H9 (cell line): ENCODE measurements at regions not wholly inside any gene's neighbourhood (a gene's known extent, or its start where the extent isn't known, plus 50 kb on each side); places are given as distances from the start of the nearest gene placed in this dataset.

Source experiments
- DNase-seq: peaks from one replicate; pipeline ENCODE4 v3.0.0-alpha.2; 2017
- H2AFZ ChIP-seq: one replicate; pipeline ENCODE4 v1.6.1; 2013; ENCODE audit warnings: mild to moderate bottlenecking, low read length, control low read depth, moderate library complexity
- H2AK5ac ChIP-seq: 2 replicates; pipeline ENCODE4 v1.6.1; 2013; ENCODE audit warnings: low read length, control low read depth, mixed read lengths; ENCODE audit not compliant: insufficient read length
- H2BK120ac ChIP-seq: one replicate; pipeline ENCODE4 v1.6.1; 2013; ENCODE audit warnings: low read depth, mild to moderate bottlenecking, low read length, control low read depth, inconsistent platforms; ENCODE audit not compliant: poor library complexity, severe bottlenecking
- H2BK12ac ChIP-seq: 2 replicates; pipeline ENCODE4 v1.6.1; 2013; ENCODE audit warnings: low read length, control low read depth, mixed read lengths, low read depth; ENCODE audit not compliant: insufficient read length
- H2BK15ac ChIP-seq: 2 replicates; pipeline ENCODE4 v1.6.1; 2013; ENCODE audit warnings: low read depth, low read length, control low read depth
- H2BK20ac ChIP-seq: one replicate; pipeline ENCODE4 v1.6.1; 2013; ENCODE audit warnings: low read depth, mild to moderate bottlenecking, low read length, control low read depth, inconsistent platforms; ENCODE audit not compliant: poor library complexity, severe bottlenecking
- H2BK5ac ChIP-seq: 2 replicates; pipeline ENCODE4 v1.6.1; 2013; ENCODE audit warnings: low read length, control low read depth, mixed read lengths; ENCODE audit not compliant: insufficient read length
- H3K14ac ChIP-seq: 2 replicates; pipeline ENCODE4 v1.6.1; 2013; ENCODE audit warnings: low read length, control low read depth; ENCODE audit not compliant: insufficient read depth
- H3K18ac ChIP-seq: 2 replicates; pipeline ENCODE4 v1.6.1; 2013; ENCODE audit warnings: low read depth, mild to moderate bottlenecking, mixed read lengths, low read length, control low read depth; ENCODE audit not compliant: insufficient read length
- H3K23ac ChIP-seq: 2 replicates; pipeline ENCODE4 v1.6.1; 2013; ENCODE audit warnings: low read length, control low read depth, mixed read lengths, low read depth; ENCODE audit not compliant: insufficient read length
- H3K23me2 ChIP-seq: 2 replicates; pipeline ENCODE4 v1.6.1; 2013; ENCODE audit warnings: low read depth, mild to moderate bottlenecking, mixed read lengths, low read length, control low read depth; ENCODE audit not compliant: insufficient read length, poor library complexity, severe bottlenecking
- H3K27ac ChIP-seq: 2 replicates; pipeline ENCODE4 v1.5.1; 2013; ENCODE audit warnings: low read length, control low read depth, mixed read lengths, low read depth; ENCODE audit not compliant: insufficient read length
- H3K27me3 ChIP-seq: 2 replicates; pipeline ENCODE4 v1.6.1; 2013; ENCODE audit warnings: low read length, control low read depth, inconsistent platforms; ENCODE audit not compliant: insufficient read depth
- H3K4ac ChIP-seq: 2 replicates; pipeline ENCODE4 v1.6.1; 2013; ENCODE audit warnings: low read depth, mild to moderate bottlenecking, control low read depth, inconsistent platforms, low read length, moderate library complexity
- H3K4me1 ChIP-seq: 2 replicates; pipeline ENCODE4 v1.6.1; 2013; ENCODE audit warnings: low read length, control low read depth, inconsistent platforms; ENCODE audit not compliant: insufficient read depth
- H3K4me2 ChIP-seq: 2 replicates; pipeline ENCODE4 v1.6.1; 2013; ENCODE audit warnings: low read length, control low read depth, mixed read lengths; ENCODE audit not compliant: insufficient read length, insufficient read depth
- H3K56ac ChIP-seq: 2 replicates; pipeline ENCODE4 v1.6.1; 2013; ENCODE audit warnings: low read depth, mild to moderate bottlenecking, mixed read lengths, low read length, control low read depth; ENCODE audit not compliant: insufficient read length
- H3K79me1 ChIP-seq: 2 replicates; pipeline ENCODE4 v1.6.1; 2013; ENCODE audit warnings: low read depth, mild to moderate bottlenecking, moderate library complexity, low read length, control low read depth, inconsistent platforms; ENCODE audit not compliant: insufficient read depth, poor library complexity, severe bottlenecking
- H3K79me2 ChIP-seq: 2 replicates; pipeline ENCODE4 v1.6.1; 2013; ENCODE audit warnings: low read length, control low read depth, inconsistent platforms; ENCODE audit not compliant: insufficient read depth
- H3K9ac ChIP-seq: 2 replicates; pipeline ENCODE4 v1.6.1; 2013; ENCODE audit warnings: low read length, control low read depth, mixed read lengths; ENCODE audit not compliant: insufficient read length; ENCODE audit errors: extremely low read depth
- H3K9me3 ChIP-seq: one replicate; pipeline ENCODE4 v1.6.1; 2013; ENCODE audit warnings: low read depth, low read length, inconsistent platforms; ENCODE audit not compliant: control insufficient read depth
- H3T11ph ChIP-seq: one replicate; pipeline ENCODE4 v1.6.1; 2013; ENCODE audit warnings: mild to moderate bottlenecking, low read length, control low read depth, inconsistent platforms
- H4K20me1 ChIP-seq: one replicate; pipeline ENCODE4 v1.6.1; 2013; ENCODE audit not compliant: control insufficient read depth, insufficient read length, insufficient read depth
- H4K5ac ChIP-seq: 2 replicates; pipeline ENCODE4 v1.6.1; 2013; ENCODE audit warnings: low read depth, mild to moderate bottlenecking, mixed read lengths, low read length, control low read depth; ENCODE audit not compliant: insufficient read length
- H4K8ac ChIP-seq: replicated peaks from 2 replicates; pipeline ENCODE4 v1.6.1; 2013; ENCODE audit warnings: low read length, control low read depth, mixed read lengths, low read depth; ENCODE audit not compliant: insufficient read length
- H4K91ac ChIP-seq: 2 replicates; pipeline ENCODE4 v1.6.1; 2013; ENCODE audit warnings: low read depth, mild to moderate bottlenecking, moderate library complexity, mixed read lengths, low read length, control low read depth; ENCODE audit not compliant: insufficient read length
- H3K27ac Mint-ChIP-seq, 3 experiments: 2 replicates in 2 of 3; 3 replicates in 1 of 3; pipeline ENCODE4 v1.8.0; 2020 to 2021; ENCODE audit warnings: mixed read lengths in 3 of 3, mild to moderate bottlenecking in 1 of 3, moderate library complexity in 1 of 3
- H3K27me3 Mint-ChIP-seq: 2 replicates; pipeline ENCODE4 v1.8.0; 2021; ENCODE audit warnings: low read depth, mild to moderate bottlenecking, moderate library complexity, mixed read lengths
- H3K36me3 Mint-ChIP-seq, 3 experiments: 2 replicates in 2 of 3; 3 replicates in 1 of 3; pipeline ENCODE4 v1.8.0; 2020 to 2021; ENCODE audit warnings: low read depth in 3 of 3, mixed read lengths in 3 of 3; ENCODE audit not compliant: insufficient read depth in 1 of 3
- H3K4me1 Mint-ChIP-seq, 2 experiments: 2 replicates each; pipeline ENCODE4 v1.8.0; 2020; ENCODE audit warnings: mixed read lengths in 2 of 2
- H3K4me3 Mint-ChIP-seq, 2 experiments: 2 replicates in 1 of 2; 3 replicates in 1 of 2; pipeline ENCODE4 v1.8.0; 2020 to 2021; ENCODE audit warnings: mild to moderate bottlenecking in 2 of 2, mixed read lengths in 2 of 2, moderate library complexity in 1 of 2
- H3K9me3 Mint-ChIP-seq, 2 experiments: 2 replicates in 1 of 2; 3 replicates in 1 of 2; pipeline ENCODE4 v1.8.0; 2020; ENCODE audit warnings: mild to moderate bottlenecking in 2 of 2, mixed read lengths in 2 of 2, moderate library complexity in 1 of 2
- CTCF ChIP-seq: fragments of 200-600 bp; sonication (generic); conservative IDR thresholded peaks from 3 replicates; pipeline ENCODE4 v1.8.0; 2021; ENCODE audit warnings: antibody characterized with exemption, mild to moderate bottlenecking
- WGBS: extraction: QIAGEN DNeasy Blood & Tissue Kit; methylation state at CpG from one replicate; pipeline ENCODE4 v1.1.7; 2013; ENCODE audit warnings: missing lambda C conversion rate, low lambda C conversion rate, mixed read lengths; ENCODE audit not compliant: insufficient read length; ENCODE audit errors: extremely low coverage; 5-methylcytosine and 5-hydroxymethylcytosine counted together

- Histone ChIP-seq H3K4ac (no peak overlapping the region), H4K20me1 (no peaks in the 10 kb centered on the region), H2AK5ac (no peak overlapping the region), H3K23ac (no peak overlapping the region), H2AFZ (no peak overlapping the region), H3K9me3 (no peaks in the 10 kb centered on the region), H3K79me2 (no peaks in the 10 kb centered on the region), H2BK20ac (no peak overlapping the region), H4K5ac (no peak overlapping the region), H3K56ac (no peak overlapping the region), H4K8ac (no peak overlapping the region), H3K4me2 (no peak overlapping the region), H3K18ac (no peak overlapping the region), H3K27me3 (no peaks in the 10 kb centered on the region), H3K79me1 (no peaks in the 10 kb centered on the region), H3T11ph (no peak overlapping the region), H3K14ac (no peak overlapping the region), H3K9ac (no peak overlapping the region), H2BK120ac (no peak overlapping the region), H3K4me1 (no peaks in the 10 kb centered on the region), H3K23me2 (no peaks in the 10 kb centered on the region), H4K91ac (no peak overlapping the region), H2BK15ac (no peak overlapping the region), H2BK5ac (no peak overlapping the region), H3K27ac (no peak overlapping the region), H2BK12ac (no peak overlapping the region)
- H3K36me3 Mint-ChIP-seq: no peaks in the 10 kb centered on the region; a peak in 1 of 7 replicates
- no peaks in the 10 kb centered on the region for H3K4me1 Mint-ChIP-seq
- DNase-seq: no peak
- no peak overlapping the region for H3K27ac Mint-ChIP-seq
- no peaks in the 10 kb centered on the region for H3K27me3 Mint-ChIP-seq
- no peak for TF ChIP-seq CTCF
- no peak overlapping the region for H3K4me3 Mint-ChIP-seq
- WGBS: no CpG with 5 or more reads among the region's 5 CpGs
- peaks cover 0 to 5% of the 10 kb centered on the region in 2 experiments; a peak in 2 of 5 replicates for H3K9me3 Mint-ChIP-seq
Measured at GRCh38 chr1:199098468-199098867, 459.6 kb downstream of the PTPRC start.
